DOHH2 (cell line): ENCODE measurements at regions not wholly inside any gene's neighbourhood (a gene's known extent, or its start where the extent isn't known, plus 50 kb on each side); places are given as distances from the start of the nearest gene placed in this dataset.

Experiments used
- EZH2phosphoT487 ChIP-seq: fragments of 200-600 bp; sonication (generic); IDR thresholded peaks from 2 replicates; pipeline ENCODE4 v1.6.1; 2017; ENCODE audit warnings: borderline replicate concordance, mild to moderate bottlenecking, antibody characterized with exemption, low read length, moderate library complexity, mixed read lengths
- TF ChIP-seq, protein P1 (sequence below): fragments of 200-600 bp; sonication (generic); IDR thresholded peaks from one replicate; pipeline ENCODE4 v1.5.1; 2014; ENCODE audit warnings: antibody characterized with exemption, mild to moderate bottlenecking, low read depth, low read length; ENCODE audit not compliant: poor library complexity, severe bottlenecking

- TF ChIP-seq, protein P1, sequence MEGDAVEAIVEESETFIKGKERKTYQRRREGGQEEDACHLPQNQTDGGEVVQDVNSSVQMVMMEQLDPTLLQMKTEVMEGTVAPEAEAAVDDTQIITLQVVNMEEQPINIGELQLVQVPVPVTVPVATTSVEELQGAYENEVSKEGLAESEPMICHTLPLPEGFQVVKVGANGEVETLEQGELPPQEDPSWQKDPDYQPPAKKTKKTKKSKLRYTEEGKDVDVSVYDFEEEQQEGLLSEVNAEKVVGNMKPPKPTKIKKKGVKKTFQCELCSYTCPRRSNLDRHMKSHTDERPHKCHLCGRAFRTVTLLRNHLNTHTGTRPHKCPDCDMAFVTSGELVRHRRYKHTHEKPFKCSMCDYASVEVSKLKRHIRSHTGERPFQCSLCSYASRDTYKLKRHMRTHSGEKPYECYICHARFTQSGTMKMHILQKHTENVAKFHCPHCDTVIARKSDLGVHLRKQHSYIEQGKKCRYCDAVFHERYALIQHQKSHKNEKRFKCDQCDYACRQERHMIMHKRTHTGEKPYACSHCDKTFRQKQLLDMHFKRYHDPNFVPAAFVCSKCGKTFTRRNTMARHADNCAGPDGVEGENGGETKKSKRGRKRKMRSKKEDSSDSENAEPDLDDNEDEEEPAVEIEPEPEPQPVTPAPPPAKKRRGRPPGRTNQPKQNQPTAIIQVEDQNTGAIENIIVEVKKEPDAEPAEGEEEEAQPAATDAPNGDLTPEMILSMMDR = peak; percentile 39
- no peak for TF ChIP-seq EZH2phosphoT487
These were observed 50.0 kb upstream of the PLCB1 start for GRCh38 chr20:8082025-8082424.
